ENCODE measurements at regions not wholly inside any gene's neighbourhood (a gene's known extent, or its start where the extent isn't known, plus 50 kb on each side); places are given as distances from the start of the nearest gene placed in this dataset.
"Not testable (repeated sequence)": the region's sequence is repeated elsewhere in the genome, so short reads cannot be mapped to it uniquely, and the experiment has no call there.

DNA sequence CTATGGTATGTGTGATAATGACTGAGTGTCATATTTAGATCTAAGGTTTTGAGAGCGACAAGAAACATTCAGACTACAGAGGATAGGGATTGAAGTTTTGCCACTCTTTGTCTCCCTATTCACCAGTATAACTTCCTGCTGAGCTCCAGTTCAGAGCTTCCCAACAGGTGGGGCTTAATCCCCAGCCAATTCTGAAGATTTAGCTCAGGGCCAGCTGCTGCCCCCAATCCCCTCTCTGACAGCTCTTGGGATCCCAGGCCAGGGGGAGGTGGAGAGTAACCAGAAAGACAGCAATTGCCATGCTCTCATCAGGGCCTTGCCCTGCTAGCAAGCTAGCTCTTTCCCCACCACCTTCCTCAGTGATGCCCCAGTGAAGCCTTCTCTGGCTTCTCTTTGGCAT is 57.8 kb downstream of the TRIL start:
- Histone ChIP-seq H3K36me3 (ENCODE audit: insufficient read depth, low read length) (no peaks in the 10 kb centered on the region), H3K4me3 (ENCODE audit: low read length in 2 of 2) (no peak overlapping the region), H3K4me1 (ENCODE audit: insufficient read depth, low read length) (no peaks in the 10 kb centered on the region), H3K9me3 (ENCODE audit: control insufficient read depth in 1 of 2, low read length in 2 of 2) (no peaks in the 10 kb centered on the region), H3K27ac (ENCODE audit: low read depth, low read length) (no peak overlapping the region), H3K27me3 (ENCODE audit: insufficient read depth, low read length) (no peaks in the 10 kb centered on the region)
- H3K36me3 Mint-ChIP-seq, result no peaks in the 10 kb centered on the region
- no peaks in the 10 kb centered on the region for H3K4me1 Mint-ChIP-seq
- H3K27me3 Mint-ChIP-seq, result peaks cover 2 to 6% of the 10 kb centered on the region in 2 donors
- intact Hi-C loops (cut with micrococcal nuclease), result no loop called here
- no peak overlapping the region for H3K27ac Mint-ChIP-seq
- no peaks in the 10 kb centered on the region for H3K9me3 Mint-ChIP-seq
- POLR2A ChIA-PET (ENCODE audit: partially characterized antibody), result no interaction called here
- DNase-seq, result no peak
- CTCF ChIA-PET (ENCODE audit: partially characterized antibody), result interaction anchor here (1.2 kb wide), 1 partner anchor 22 kb away, joined by 4 read pairs; no protein-coding TSS in a partner anchor
- H3K4me3 Mint-ChIP-seq, result no peak overlapping the region

DNA sequence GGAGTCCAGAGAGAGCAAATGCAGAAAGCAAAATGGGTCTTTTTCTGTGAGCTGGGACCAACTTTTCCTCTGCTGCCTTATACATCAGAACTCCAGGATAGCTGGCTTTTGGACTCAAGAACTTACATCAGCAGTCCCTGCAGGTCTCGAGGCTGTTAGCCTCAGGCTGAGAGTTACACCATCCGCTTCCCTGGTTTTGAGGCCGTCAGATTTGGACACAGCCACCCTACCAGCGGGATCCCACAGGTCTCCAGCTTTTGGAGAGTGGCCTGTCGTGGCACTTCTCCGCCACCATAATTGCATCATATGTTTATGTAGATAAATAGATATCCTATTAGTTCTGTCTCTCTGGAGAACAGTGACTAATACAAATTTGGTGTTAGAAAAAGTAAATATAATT is 64.2 kb downstream of the TRIL start:
- intact Hi-C loops (cut with micrococcal nuclease), result no loop called here
- Histone ChIP-seq H3K4me3 (ENCODE audit: low read length in 2 of 2) (no peak overlapping the region), H3K9me3 (ENCODE audit: control insufficient read depth in 1 of 2, low read length in 2 of 2) (no peaks in the 10 kb centered on the region), H3K4me1 (ENCODE audit: insufficient read depth, low read length) (no peaks in the 10 kb centered on the region), H3K27me3 (ENCODE audit: insufficient read depth, low read length) (no peaks in the 10 kb centered on the region), H3K36me3 (ENCODE audit: insufficient read depth, low read length) (no peaks in the 10 kb centered on the region), H3K27ac (ENCODE audit: low read depth, low read length) (no peak overlapping the region)
- H3K36me3 Mint-ChIP-seq, result no peaks in the 10 kb centered on the region
- ChIA-PET POLR2A (ENCODE audit: partially characterized antibody) (no interaction called here), CTCF (ENCODE audit: partially characterized antibody) (no interaction called here)
- peaks cover 0 to 6% of the 10 kb centered on the region in 2 donors for H3K27me3 Mint-ChIP-seq
- no peak overlapping the region for H3K27ac Mint-ChIP-seq
- no peaks in the 10 kb centered on the region for H3K4me1 Mint-ChIP-seq
- H3K9me3 Mint-ChIP-seq, result peaks cover 0 to 3% (median 0%) of the 10 kb centered on the region in 8 donors
- no peak for DNase-seq
- no peak overlapping the region for H3K4me3 Mint-ChIP-seq

DNA sequence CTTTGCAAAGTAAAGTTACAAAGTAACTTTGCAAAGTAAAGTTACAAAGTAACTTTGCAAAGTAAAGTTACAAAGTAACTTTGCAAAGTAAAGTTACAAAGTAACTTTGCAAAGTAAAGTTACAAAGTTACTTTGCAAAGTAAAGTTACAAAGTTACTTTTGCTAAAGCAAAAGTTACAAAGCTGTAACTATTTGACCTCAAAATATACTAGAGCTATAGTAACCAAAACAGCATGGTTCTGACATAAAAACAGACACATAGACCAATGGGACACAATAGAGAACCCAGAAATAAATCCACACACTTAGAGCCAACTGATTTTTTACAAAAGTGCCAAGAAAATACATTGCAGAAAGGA is 66.3 kb downstream of the TRIL start:
- H3K27me3 Mint-ChIP-seq, result peaks cover 6 to 11% of the 10 kb centered on the region in 2 donors
- H3K9me3 Mint-ChIP-seq; H3K4me1 ChIP-seq (ENCODE audit: insufficient read depth, low read length); H3K4me3 ChIP-seq (ENCODE audit: low read length in 2 of 2); H3K36me3 Mint-ChIP-seq; H3K36me3 ChIP-seq (ENCODE audit: insufficient read depth, low read length); H3K4me3 Mint-ChIP-seq; H3K27me3 ChIP-seq (ENCODE audit: insufficient read depth, low read length); POLR2A ChIA-PET (ENCODE audit: partially characterized antibody); DNase-seq; H3K4me1 Mint-ChIP-seq; H3K27ac Mint-ChIP-seq; H3K9me3 ChIP-seq (ENCODE audit: control insufficient read depth in 1 of 2, low read length in 2 of 2); intact Hi-C loops (cut with micrococcal nuclease); H3K27ac ChIP-seq (ENCODE audit: low read depth, low read length): not testable (repeated sequence)
- CTCF ChIA-PET (ENCODE audit: partially characterized antibody), result interaction anchor here (1.7 kb wide), 1 partner anchor 31 kb away, joined by 5 read pairs; no protein-coding TSS in a partner anchor

DNA sequence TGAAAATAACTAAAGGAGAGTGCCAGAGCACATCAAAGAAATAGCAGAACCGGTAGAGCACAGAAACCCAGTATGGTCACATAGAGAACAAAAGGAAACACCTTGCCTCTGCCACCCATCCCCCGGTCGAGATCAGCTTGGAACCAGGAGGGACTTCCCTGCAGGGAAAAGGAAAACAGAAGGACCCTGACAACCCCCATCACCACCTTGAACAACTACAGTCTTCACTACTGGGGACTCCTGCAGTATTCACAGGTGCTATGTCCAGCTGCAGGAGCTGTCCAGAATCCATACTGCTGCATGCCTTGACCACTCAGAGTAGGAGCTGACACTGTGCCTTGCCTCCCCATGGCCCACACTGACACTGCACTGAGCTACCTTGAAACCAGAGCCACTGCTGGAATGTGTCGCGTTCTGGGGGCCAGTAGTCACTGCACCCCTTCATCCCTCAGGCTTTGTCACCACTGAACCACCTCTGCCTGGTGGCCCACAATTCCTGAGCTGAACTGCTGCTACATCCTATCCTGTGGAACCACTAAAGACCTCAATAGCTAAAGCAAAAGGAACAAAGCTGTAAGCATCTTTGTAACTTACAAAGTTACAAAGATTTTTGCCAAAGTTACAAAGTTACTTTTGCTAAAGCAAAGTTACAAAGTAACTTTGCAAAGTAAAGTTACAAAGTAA is 66.8 kb downstream of the TRIL start:
- no peaks in the 10 kb centered on the region for H3K9me3 ChIP-seq (ENCODE audit: control insufficient read depth in 1 of 2, low read length in 2 of 2)
- CTCF ChIA-PET (ENCODE audit: partially characterized antibody), result interaction anchor here (0.9 to 1.7 kb wide), 2 partner anchors 30 to 32 kb away, joined by 3 to 5 read pairs; no protein-coding TSS in a partner anchor
- Mint-ChIP-seq H3K4me3 (no peak overlapping the region), H3K27me3 (peaks cover 6 to 11% of the 10 kb centered on the region in 2 donors), H3K27ac (no peak overlapping the region), H3K36me3 (no peaks in the 10 kb centered on the region), H3K4me1 (no peaks in the 10 kb centered on the region), H3K9me3 (peaks cover 0 to 4% (median 0%) of the 10 kb centered on the region in 8 donors)
- POLR2A ChIA-PET (ENCODE audit: partially characterized antibody), result no interaction called here
- DNase-seq, result no peak
- no peak overlapping the region for H3K4me3 ChIP-seq (ENCODE audit: low read length in 2 of 2)
- H3K4me1 ChIP-seq (ENCODE audit: insufficient read depth, low read length), result no peaks in the 10 kb centered on the region
- H3K27me3 ChIP-seq (ENCODE audit: insufficient read depth, low read length), result no peaks in the 10 kb centered on the region
- intact Hi-C loops (cut with micrococcal nuclease), result no loop called here
- no peak overlapping the region for H3K27ac ChIP-seq (ENCODE audit: low read depth, low read length)
- no peaks in the 10 kb centered on the region for H3K36me3 ChIP-seq (ENCODE audit: insufficient read depth, low read length)

DNA sequence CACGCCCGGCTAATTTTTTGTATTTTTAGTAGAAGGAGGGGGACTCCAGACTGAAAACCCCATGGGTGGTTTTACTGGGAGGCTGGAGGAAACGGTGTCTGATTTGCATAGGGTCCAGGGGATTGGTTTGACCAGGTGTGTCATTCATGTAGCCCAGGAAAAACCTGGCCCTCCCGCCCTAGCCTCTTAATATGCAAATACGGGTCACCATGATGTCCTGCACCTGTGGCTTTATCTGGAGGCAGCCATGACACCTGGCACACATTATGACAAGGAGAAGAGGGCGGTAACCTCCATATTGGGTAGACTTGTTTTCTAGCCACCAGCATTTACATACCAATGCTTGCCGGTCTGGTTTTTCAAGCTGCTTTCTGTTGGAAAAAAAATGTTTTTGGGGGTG is 68.0 kb downstream of the TRIL start:
- CTCF ChIA-PET (ENCODE audit: partially characterized antibody), result no interaction called here
- Histone ChIP-seq H3K9me3 (ENCODE audit: control insufficient read depth in 1 of 2, low read length in 2 of 2) (no peaks in the 10 kb centered on the region), H3K27me3 (ENCODE audit: insufficient read depth, low read length) (no peaks in the 10 kb centered on the region), H3K4me1 (ENCODE audit: insufficient read depth, low read length) (no peaks in the 10 kb centered on the region), H3K4me3 (ENCODE audit: low read length in 2 of 2) (no peak overlapping the region), H3K36me3 (ENCODE audit: insufficient read depth, low read length) (no peaks in the 10 kb centered on the region), H3K27ac (ENCODE audit: low read depth, low read length) (no peak overlapping the region)
- Mint-ChIP-seq H3K27ac (no peak overlapping the region), H3K9me3 (peaks cover 0 to 4% (median 0%) of the 10 kb centered on the region in 8 donors), H3K27me3 (peaks cover 10 to 18% of the 10 kb centered on the region in 2 donors), H3K4me3 (no peak overlapping the region), H3K36me3 (no peaks in the 10 kb centered on the region), H3K4me1 (no peaks in the 10 kb centered on the region)
- no peak for DNase-seq
- POLR2A ChIA-PET (ENCODE audit: partially characterized antibody), result no interaction called here
- intact Hi-C loops (cut with micrococcal nuclease), result no loop called here

DNA sequence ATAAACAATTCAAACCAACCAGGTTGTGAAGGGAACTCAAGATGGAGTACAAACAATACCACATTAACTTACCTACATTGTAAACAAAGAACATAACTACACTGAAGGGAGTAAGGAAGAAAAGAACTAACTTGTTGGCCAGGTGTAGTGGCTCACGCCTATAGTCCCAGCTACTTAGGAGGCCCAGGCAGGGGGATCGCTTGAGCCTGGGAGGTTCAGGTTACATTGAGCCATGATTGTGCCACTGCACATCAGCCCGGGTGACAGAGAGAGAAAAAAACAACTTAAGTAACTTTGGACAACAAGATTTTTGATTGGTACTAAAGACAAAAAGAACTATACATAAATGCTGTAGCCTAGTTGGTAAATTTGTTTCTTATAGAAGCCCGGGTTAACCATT is 68.8 kb downstream of the TRIL start:
- no peaks in the 10 kb centered on the region for H3K9me3 ChIP-seq (ENCODE audit: control insufficient read depth in 1 of 2, low read length in 2 of 2)
- intact Hi-C loops (cut with micrococcal nuclease), result no loop called here
- Mint-ChIP-seq H3K27ac (no peak overlapping the region), H3K4me1 (no peaks in the 10 kb centered on the region), H3K4me3 (no peak overlapping the region), H3K9me3 (peaks cover 0 to 4% (median 0%) of the 10 kb centered on the region in 8 donors), H3K36me3 (no peaks in the 10 kb centered on the region), H3K27me3 (peaks cover 16 to 18% of the 10 kb centered on the region in 2 donors)
- no peaks in the 10 kb centered on the region for H3K4me1 ChIP-seq (ENCODE audit: insufficient read depth, low read length)
- H3K27me3 ChIP-seq (ENCODE audit: insufficient read depth, low read length), result no peaks in the 10 kb centered on the region
- ChIA-PET POLR2A (ENCODE audit: partially characterized antibody) (no interaction called here), CTCF (ENCODE audit: partially characterized antibody) (no interaction called here)
- H3K4me3 ChIP-seq (ENCODE audit: low read length in 2 of 2), result no peak overlapping the region
- H3K36me3 ChIP-seq (ENCODE audit: insufficient read depth, low read length), result no peaks in the 10 kb centered on the region
- H3K27ac ChIP-seq (ENCODE audit: low read depth, low read length), result no peak overlapping the region
- no peak for DNase-seq

DNA sequence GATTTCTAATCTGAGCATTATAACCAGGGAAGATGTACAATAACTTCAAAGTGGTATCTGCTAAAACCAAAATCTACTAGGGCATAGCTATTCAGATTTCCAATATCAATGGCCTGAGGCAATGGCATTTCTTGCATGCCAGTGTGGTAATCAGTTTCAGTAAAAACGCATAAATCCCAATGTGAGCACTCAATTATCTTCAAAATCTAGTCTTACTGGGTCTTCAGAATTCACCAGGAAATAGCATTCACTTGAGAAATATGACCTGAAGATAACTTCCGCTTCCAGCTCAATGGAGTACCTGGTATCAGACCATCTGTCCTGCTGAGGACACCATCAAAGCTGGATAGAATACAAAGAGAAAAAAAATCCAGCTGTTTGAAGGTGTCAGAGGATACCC is 72.4 kb downstream of the TRIL start:
- Histone ChIP-seq H3K4me1 (ENCODE audit: insufficient read depth, low read length) (no peaks in the 10 kb centered on the region), H3K27me3 (ENCODE audit: insufficient read depth, low read length) (no peaks in the 10 kb centered on the region), H3K4me3 (ENCODE audit: low read length in 2 of 2) (no peak overlapping the region), H3K36me3 (ENCODE audit: insufficient read depth, low read length) (no peaks in the 10 kb centered on the region), H3K9me3 (ENCODE audit: control insufficient read depth in 1 of 2, low read length in 2 of 2) (no peaks in the 10 kb centered on the region), H3K27ac (ENCODE audit: low read depth, low read length) (no peak overlapping the region)
- H3K4me3 Mint-ChIP-seq, result no peak overlapping the region
- no peaks in the 10 kb centered on the region for H3K4me1 Mint-ChIP-seq
- peaks cover 0 to 4% (median 0%) of the 10 kb centered on the region in 8 donors for H3K9me3 Mint-ChIP-seq
- no peaks in the 10 kb centered on the region for H3K36me3 Mint-ChIP-seq
- CTCF ChIA-PET (ENCODE audit: partially characterized antibody), result interaction anchor here (2.9 kb wide), 1 partner anchor 36 kb away, joined by 12 read pairs; no protein-coding TSS in a partner anchor
- POLR2A ChIA-PET (ENCODE audit: partially characterized antibody), result no interaction called here
- H3K27me3 Mint-ChIP-seq, result peaks cover 20 to 24% of the 10 kb centered on the region in 2 donors
- no peak for DNase-seq
- intact Hi-C loops (cut with micrococcal nuclease), result no loop called here
- no peak overlapping the region for H3K27ac Mint-ChIP-seq

Measured in CD4-positive, alpha-beta memory T cell (primary cell).